ENCODE measurements at regions not wholly inside any gene's neighbourhood (a gene's known extent, or its start where the extent isn't known, plus 50 kb on each side); places are given as distances from the start of the nearest gene placed in this dataset.

DNA sequence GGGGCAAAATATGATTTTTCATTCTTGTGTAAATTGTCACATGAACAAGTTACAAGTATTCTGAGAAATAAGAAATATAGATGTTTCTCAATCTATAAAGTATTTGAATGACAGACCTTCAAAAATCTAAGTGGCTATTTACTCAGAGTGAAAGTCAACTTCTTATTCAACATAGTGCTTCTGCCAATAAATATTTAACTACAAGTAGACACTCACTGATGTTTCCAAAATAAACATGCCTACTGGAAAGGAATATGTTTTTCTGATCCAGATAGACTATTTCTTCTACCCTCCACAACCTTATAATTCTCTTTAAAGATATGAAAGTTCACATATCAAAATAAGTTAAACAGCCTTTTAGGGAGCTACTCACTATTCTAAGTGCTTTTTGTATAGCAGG is 296.3 kb downstream of the DSC3 start:
- Histone ChIP-seq H3K27ac (no peak overlapping the region), H3K4me1 (peaks cover 23% of the 10 kb centered on the region), H3K9me3 (ENCODE audit: low read depth) (no peaks in the 10 kb centered on the region), H3K79me2 (ENCODE audit: low read depth) (no peaks in the 10 kb centered on the region), H3K36me3 (no peaks in the 10 kb centered on the region), H3K27me3 (no peaks in the 10 kb centered on the region), H4K20me1 (ENCODE audit: low read depth) (no peaks in the 10 kb centered on the region), H3K9ac (no peak overlapping the region), H3F3A (ENCODE audit: low read depth) (peaks cover 13% of the 10 kb centered on the region), H3K4me2 (no peak overlapping the region), H2AFZ (replicated peaks) (no peak overlapping the region), H3K4me3 (no peak overlapping the region)
- Mint-ChIP-seq H3K36me3 (no peaks in the 10 kb centered on the region), H3K4me3 (no peak overlapping the region), H3K27me3 (ENCODE audit: insufficient read depth, low read depth) (no peaks in the 10 kb centered on the region), H3K9me3 (peaks cover 3% of the 10 kb centered on the region), H3K27ac (no peak overlapping the region), H3K4me1 (peaks cover 8% of the 10 kb centered on the region)
- TF ChIP-seq EZH2phosphoT487 (IDR thresholded peaks at IDR 0.05) (no peak), EZH2 (IDR thresholded peaks at IDR 0.05) (no peak)
- TF ChIP-seq, protein P1, sequence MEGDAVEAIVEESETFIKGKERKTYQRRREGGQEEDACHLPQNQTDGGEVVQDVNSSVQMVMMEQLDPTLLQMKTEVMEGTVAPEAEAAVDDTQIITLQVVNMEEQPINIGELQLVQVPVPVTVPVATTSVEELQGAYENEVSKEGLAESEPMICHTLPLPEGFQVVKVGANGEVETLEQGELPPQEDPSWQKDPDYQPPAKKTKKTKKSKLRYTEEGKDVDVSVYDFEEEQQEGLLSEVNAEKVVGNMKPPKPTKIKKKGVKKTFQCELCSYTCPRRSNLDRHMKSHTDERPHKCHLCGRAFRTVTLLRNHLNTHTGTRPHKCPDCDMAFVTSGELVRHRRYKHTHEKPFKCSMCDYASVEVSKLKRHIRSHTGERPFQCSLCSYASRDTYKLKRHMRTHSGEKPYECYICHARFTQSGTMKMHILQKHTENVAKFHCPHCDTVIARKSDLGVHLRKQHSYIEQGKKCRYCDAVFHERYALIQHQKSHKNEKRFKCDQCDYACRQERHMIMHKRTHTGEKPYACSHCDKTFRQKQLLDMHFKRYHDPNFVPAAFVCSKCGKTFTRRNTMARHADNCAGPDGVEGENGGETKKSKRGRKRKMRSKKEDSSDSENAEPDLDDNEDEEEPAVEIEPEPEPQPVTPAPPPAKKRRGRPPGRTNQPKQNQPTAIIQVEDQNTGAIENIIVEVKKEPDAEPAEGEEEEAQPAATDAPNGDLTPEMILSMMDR (IDR thresholded peaks at IDR 0.05) = no peak
- DNase-seq (ENCODE audit: low spot score) = no peak

DNA sequence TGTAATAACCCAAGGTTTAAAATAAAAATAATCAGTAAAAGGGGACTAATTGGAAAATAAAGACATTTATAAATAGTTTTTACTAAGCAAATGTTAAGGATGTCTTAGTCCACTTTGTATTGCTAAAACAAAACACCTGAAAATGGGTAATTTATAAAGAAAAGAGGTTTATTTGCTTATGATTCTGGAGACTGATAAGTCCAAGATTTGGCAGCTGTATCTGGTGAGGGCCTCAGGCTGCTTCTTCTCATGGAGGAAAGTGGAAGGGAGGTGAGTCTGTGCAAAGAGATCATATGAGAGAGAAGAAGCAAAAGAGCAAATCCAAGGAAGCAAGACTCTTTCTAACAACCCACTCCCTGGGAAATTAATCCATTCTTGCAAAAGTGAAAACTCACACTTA is 299.5 kb downstream of the DSC3 start:
- Histone ChIP-seq H4K20me1 (ENCODE audit: low read depth) (no peaks in the 10 kb centered on the region), H3K27ac (no peak overlapping the region), H2AFZ (replicated peaks) (no peak overlapping the region), H3F3A (ENCODE audit: low read depth) (peaks cover 7% of the 10 kb centered on the region), H3K27me3 (no peaks in the 10 kb centered on the region), H3K79me2 (ENCODE audit: low read depth) (no peaks in the 10 kb centered on the region), H3K4me3 (no peak overlapping the region), H3K9me3 (ENCODE audit: low read depth) (no peaks in the 10 kb centered on the region), H3K36me3 (no peaks in the 10 kb centered on the region), H3K9ac (no peak overlapping the region), H3K4me1 (peaks cover 34% of the 10 kb centered on the region), H3K4me2 (no peak overlapping the region)
- no peak for DNase-seq (ENCODE audit: low spot score)
- H3K27ac Mint-ChIP-seq = no peak overlapping the region
- H3K9me3 Mint-ChIP-seq = peaks cover 3% of the 10 kb centered on the region
- H3K36me3 Mint-ChIP-seq = no peaks in the 10 kb centered on the region
- no peaks in the 10 kb centered on the region for H3K27me3 Mint-ChIP-seq (ENCODE audit: insufficient read depth, low read depth)
- no peak overlapping the region for H3K4me3 Mint-ChIP-seq
- no peak for TF ChIP-seq EZH2phosphoT487 (IDR thresholded peaks at IDR 0.05)
- TF ChIP-seq, protein P1 (IDR thresholded peaks at IDR 0.05) = no peak
- no peak for TF ChIP-seq EZH2 (IDR thresholded peaks at IDR 0.05)
- no peaks in the 10 kb centered on the region for H3K4me1 Mint-ChIP-seq

DNA sequence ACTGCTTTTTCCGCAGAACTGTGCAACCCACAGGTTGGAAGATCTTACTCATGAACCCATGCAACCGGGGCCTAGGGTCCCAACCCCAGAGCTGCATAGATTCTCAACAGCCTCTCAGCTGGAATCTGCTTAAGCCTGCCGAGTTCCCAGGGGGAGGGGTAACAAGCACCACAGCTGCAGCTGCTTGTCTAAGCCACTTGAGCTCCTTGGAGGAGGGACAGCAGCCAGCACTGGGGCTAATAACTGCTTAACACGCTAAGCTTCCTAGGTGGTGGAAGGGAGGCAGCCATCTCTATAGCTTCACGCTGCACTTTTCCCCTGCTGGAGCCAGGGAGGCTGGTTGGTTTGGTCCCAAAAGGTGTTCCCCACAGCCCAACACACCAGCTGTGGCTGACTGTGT is 311.6 kb downstream of the DSC3 start:
- no peak overlapping the region for H3K4me3 ChIP-seq
- TF ChIP-seq, protein P1 (IDR thresholded peaks at IDR 0.05) = no peak
- no peak for TF ChIP-seq EZH2phosphoT487 (IDR thresholded peaks at IDR 0.05)
- no peak for TF ChIP-seq EZH2 (IDR thresholded peaks at IDR 0.05)

More for the DNA sequence above, 311.6 kb downstream of the DSC3 start:
- Histone ChIP-seq H3K27ac (peak overlapping the region; percentile 37), H3K4me1 (peaks cover 8% of the 10 kb centered on the region), H3K4me2 (no peak overlapping the region), H3K9me3 (ENCODE audit: low read depth) (peaks cover 6% of the 10 kb centered on the region), H3K36me3 (no peaks in the 10 kb centered on the region), H3F3A (ENCODE audit: low read depth) (no peaks in the 10 kb centered on the region), H2AFZ (replicated peaks) (no peak overlapping the region), H3K9ac (no peak overlapping the region), H4K20me1 (ENCODE audit: low read depth) (no peaks in the 10 kb centered on the region), H3K27me3 (no peaks in the 10 kb centered on the region), H3K79me2 (ENCODE audit: low read depth) (no peaks in the 10 kb centered on the region)
- peaks cover 21% of the 10 kb centered on the region for H3K9me3 Mint-ChIP-seq
- H3K27me3 Mint-ChIP-seq (ENCODE audit: insufficient read depth, low read depth) = no peaks in the 10 kb centered on the region
- H3K4me1 Mint-ChIP-seq = no peaks in the 10 kb centered on the region
- no peak overlapping the region for H3K4me3 Mint-ChIP-seq
- H3K27ac Mint-ChIP-seq = no peak overlapping the region
- no peaks in the 10 kb centered on the region for H3K36me3 Mint-ChIP-seq
- DNase-seq (ENCODE audit: low spot score) = peak; percentile 67
